Neural cell (in vitro differentiated cells): ENCODE measurements at regions not wholly inside any gene's neighbourhood (a gene's known extent, or its start where the extent isn't known, plus 50 kb on each side); places are given as distances from the start of the nearest gene placed in this dataset.

Experiments used
- H2AFZ ChIP-seq: fragments of 200-600, 300-800 bp; sonication (generic), shearing (Covaris generic); 2 replicates; pipeline ENCODE4 v1.6.0; 2014; ENCODE audit warnings: low read depth, mild to moderate bottlenecking, antibody characterized with exemption, low read length, moderate library complexity
- H3F3A ChIP-seq: fragments of 200-600 bp; shearing (Covaris generic); 2 replicates; pipeline ENCODE4 v1.6.1; 2016; ENCODE audit warnings: mild to moderate bottlenecking, moderate library complexity, mixed read lengths, antibody characterized with exemption, low read length; ENCODE audit not compliant: insufficient read depth, poor library complexity, severe bottlenecking
- H3K27ac ChIP-seq: fragments of 200-600, 300-800 bp; sonication (generic), shearing (Covaris generic); 2 replicates; pipeline ENCODE4 v1.5.1; 2014; ENCODE audit warnings: mild to moderate bottlenecking, low read length, moderate library complexity
- H3K27me3 ChIP-seq: fragments of 300-800, 200-600 bp; sonication (generic), shearing (Covaris generic); 2 replicates; pipeline ENCODE4 v1.6.0; 2014; ENCODE audit warnings: mild to moderate bottlenecking, low read depth, low read length, moderate library complexity; ENCODE audit not compliant: insufficient read depth
- H3K36me3 ChIP-seq: fragments of 300-800, 200-600 bp; sonication (generic), shearing (Covaris generic); 2 replicates; pipeline ENCODE4 v1.5.1; 2014; ENCODE audit warnings: mild to moderate bottlenecking, antibody characterized with exemption, low read length, moderate library complexity; ENCODE audit not compliant: insufficient read depth
- H3K4me2 ChIP-seq: fragments of 300-800, 200-600 bp; sonication (generic), shearing (Covaris generic); 2 replicates; pipeline ENCODE4 v1.6.0; 2014; ENCODE audit warnings: mild to moderate bottlenecking, low read length
- H3K4me3 ChIP-seq: fragments of 300-800, 200-600 bp; sonication (generic), shearing (Covaris generic); 2 replicates; pipeline ENCODE4 v1.5.1; 2014; ENCODE audit warnings: mild to moderate bottlenecking, low read length, moderate library complexity
- H3K79me2 ChIP-seq: fragments of 200-600 bp; shearing (Covaris generic); replicated peaks from 2 replicates; pipeline ENCODE4 v1.6.0; 2014; ENCODE audit warnings: mild to moderate bottlenecking, low read length, moderate library complexity; ENCODE audit not compliant: insufficient read depth
- H3K9ac ChIP-seq: fragments of 300-800, 200-600 bp; sonication (generic), shearing (Covaris generic); 2 replicates; pipeline ENCODE4 v1.6.1; 2016; ENCODE audit warnings: mild to moderate bottlenecking, low read length, mixed read lengths
- H3K9me2 ChIP-seq: fragments of 200-600 bp; shearing (Covaris generic); 2 replicates; pipeline ENCODE4 v1.6.1; 2016; ENCODE audit warnings: mild to moderate bottlenecking, low read length, mixed read lengths; ENCODE audit not compliant: insufficient read depth
- H3K9me3 ChIP-seq: fragments of 200-600, 300-800 bp; sonication (generic), shearing (Covaris generic); 2 replicates; pipeline ENCODE4 v1.6.1; 2016; ENCODE audit warnings: mild to moderate bottlenecking, mixed run types, low read length, moderate library complexity, mixed read lengths
- H4K20me1 ChIP-seq: fragments of 200-600 bp; shearing (Covaris generic); 2 replicates; pipeline ENCODE4 v1.6.1; 2016; ENCODE audit warnings: mild to moderate bottlenecking, mixed run types; ENCODE audit not compliant: insufficient read depth
- EP300 ChIP-seq: fragments of 450-650 bp; conservative IDR thresholded peaks from 2 replicates; pipeline ENCODE4 v1.6.1; 2014; ENCODE audit warnings: antibody characterized with exemption, mild to moderate bottlenecking, moderate library complexity; ENCODE audit not compliant: poor library complexity, severe bottlenecking
- EZH2 ChIP-seq: fragments of 200-600, 300-800 bp; shearing (Covaris generic), sonication (generic); IDR thresholded peaks from 2 replicates; pipeline ENCODE4 v1.6.1; 2014; ENCODE audit warnings: antibody characterized with exemption, low read length, borderline replicate concordance, mild to moderate bottlenecking; ENCODE audit not compliant: insufficient read depth, poor library complexity, severe bottlenecking
- MXI1 ChIP-seq: fragments of 450-650 bp; conservative IDR thresholded peaks from 2 replicates; pipeline ENCODE4 v1.6.1; 2014; ENCODE audit warnings: antibody characterized with exemption, mild to moderate bottlenecking; ENCODE audit not compliant: poor library complexity, severe bottlenecking
- POLR2AphosphoS5 ChIP-seq: IDR thresholded peaks from 2 replicates; pipeline ENCODE4 v1.6.1; 2012
- RAD21 ChIP-seq: fragments of 450-650 bp; conservative IDR thresholded peaks from 2 replicates; pipeline ENCODE4 v1.6.1; 2014; ENCODE audit warnings: antibody characterized with exemption, mild to moderate bottlenecking, moderate library complexity
- SMC3 ChIP-seq: fragments of 450-650 bp; conservative IDR thresholded peaks from 2 replicates; pipeline ENCODE4 v1.6.1; 2014; ENCODE audit warnings: antibody characterized with exemption, mild to moderate bottlenecking, moderate library complexity; ENCODE audit not compliant: poor library complexity
- TAF1 ChIP-seq: IDR thresholded peaks from 2 replicates; pipeline ENCODE4 v1.6.1; 2012; ENCODE audit warnings: low read depth
- TF ChIP-seq, protein P1 (sequence below): IDR thresholded peaks from 2 replicates; pipeline ENCODE4 v1.6.1; 2012; ENCODE audit warnings: borderline replicate concordance
- TF ChIP-seq, protein P2 (sequence below): fragments of 450-650 bp; IDR thresholded peaks from 2 replicates; pipeline ENCODE4 v1.5.1; 2014; ENCODE audit warnings: antibody characterized with exemption, mild to moderate bottlenecking, moderate library complexity; ENCODE audit not compliant: poor library complexity, severe bottlenecking

DNA sequence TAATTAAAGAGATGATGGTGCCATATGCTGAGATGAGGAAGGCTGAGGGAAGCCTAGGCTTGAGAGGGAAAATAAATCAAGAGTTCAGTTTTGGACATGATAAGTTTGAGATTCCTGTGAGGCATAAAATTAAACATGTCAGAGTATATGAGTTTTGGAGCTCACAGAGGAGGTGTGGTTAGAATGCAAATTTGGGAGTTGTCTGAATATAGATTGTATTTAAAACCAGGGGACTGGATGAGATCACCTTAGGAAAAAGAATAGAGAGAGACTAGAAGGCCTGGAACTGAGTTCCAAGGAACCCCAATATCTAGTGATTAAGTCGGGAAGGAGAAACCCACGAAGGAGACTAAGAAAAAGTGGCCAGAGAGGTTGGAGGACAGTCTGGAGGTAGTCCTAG is 65.5 kb downstream of the FRMPD3 start:
- no peaks in the 10 kb centered on the region for H3K27me3 ChIP-seq
- H3K36me3 ChIP-seq: no peaks in the 10 kb centered on the region
- H3K27ac ChIP-seq: no peak overlapping the region
- no peak for TF ChIP-seq TAF1
- TF ChIP-seq EZH2: no peak
- TF ChIP-seq POLR2AphosphoS5: no peak
- TF ChIP-seq RAD21: no peak
- TF ChIP-seq, protein P1, sequence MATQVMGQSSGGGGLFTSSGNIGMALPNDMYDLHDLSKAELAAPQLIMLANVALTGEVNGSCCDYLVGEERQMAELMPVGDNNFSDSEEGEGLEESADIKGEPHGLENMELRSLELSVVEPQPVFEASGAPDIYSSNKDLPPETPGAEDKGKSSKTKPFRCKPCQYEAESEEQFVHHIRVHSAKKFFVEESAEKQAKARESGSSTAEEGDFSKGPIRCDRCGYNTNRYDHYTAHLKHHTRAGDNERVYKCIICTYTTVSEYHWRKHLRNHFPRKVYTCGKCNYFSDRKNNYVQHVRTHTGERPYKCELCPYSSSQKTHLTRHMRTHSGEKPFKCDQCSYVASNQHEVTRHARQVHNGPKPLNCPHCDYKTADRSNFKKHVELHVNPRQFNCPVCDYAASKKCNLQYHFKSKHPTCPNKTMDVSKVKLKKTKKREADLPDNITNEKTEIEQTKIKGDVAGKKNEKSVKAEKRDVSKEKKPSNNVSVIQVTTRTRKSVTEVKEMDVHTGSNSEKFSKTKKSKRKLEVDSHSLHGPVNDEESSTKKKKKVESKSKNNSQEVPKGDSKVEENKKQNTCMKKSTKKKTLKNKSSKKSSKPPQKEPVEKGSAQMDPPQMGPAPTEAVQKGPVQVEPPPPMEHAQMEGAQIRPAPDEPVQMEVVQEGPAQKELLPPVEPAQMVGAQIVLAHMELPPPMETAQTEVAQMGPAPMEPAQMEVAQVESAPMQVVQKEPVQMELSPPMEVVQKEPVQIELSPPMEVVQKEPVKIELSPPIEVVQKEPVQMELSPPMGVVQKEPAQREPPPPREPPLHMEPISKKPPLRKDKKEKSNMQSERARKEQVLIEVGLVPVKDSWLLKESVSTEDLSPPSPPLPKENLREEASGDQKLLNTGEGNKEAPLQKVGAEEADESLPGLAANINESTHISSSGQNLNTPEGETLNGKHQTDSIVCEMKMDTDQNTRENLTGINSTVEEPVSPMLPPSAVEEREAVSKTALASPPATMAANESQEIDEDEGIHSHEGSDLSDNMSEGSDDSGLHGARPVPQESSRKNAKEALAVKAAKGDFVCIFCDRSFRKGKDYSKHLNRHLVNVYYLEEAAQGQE: no peak
- TF ChIP-seq, protein P2, sequence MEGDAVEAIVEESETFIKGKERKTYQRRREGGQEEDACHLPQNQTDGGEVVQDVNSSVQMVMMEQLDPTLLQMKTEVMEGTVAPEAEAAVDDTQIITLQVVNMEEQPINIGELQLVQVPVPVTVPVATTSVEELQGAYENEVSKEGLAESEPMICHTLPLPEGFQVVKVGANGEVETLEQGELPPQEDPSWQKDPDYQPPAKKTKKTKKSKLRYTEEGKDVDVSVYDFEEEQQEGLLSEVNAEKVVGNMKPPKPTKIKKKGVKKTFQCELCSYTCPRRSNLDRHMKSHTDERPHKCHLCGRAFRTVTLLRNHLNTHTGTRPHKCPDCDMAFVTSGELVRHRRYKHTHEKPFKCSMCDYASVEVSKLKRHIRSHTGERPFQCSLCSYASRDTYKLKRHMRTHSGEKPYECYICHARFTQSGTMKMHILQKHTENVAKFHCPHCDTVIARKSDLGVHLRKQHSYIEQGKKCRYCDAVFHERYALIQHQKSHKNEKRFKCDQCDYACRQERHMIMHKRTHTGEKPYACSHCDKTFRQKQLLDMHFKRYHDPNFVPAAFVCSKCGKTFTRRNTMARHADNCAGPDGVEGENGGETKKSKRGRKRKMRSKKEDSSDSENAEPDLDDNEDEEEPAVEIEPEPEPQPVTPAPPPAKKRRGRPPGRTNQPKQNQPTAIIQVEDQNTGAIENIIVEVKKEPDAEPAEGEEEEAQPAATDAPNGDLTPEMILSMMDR: no peak
- no peak for TF ChIP-seq SMC3
- no peak for TF ChIP-seq MXI1
- no peak for TF ChIP-seq EP300
- no peaks in the 10 kb centered on the region for H3K79me2 ChIP-seq
- H3K9ac ChIP-seq: no peak overlapping the region
- no peaks in the 10 kb centered on the region for H3F3A ChIP-seq
- no peak overlapping the region for H2AFZ ChIP-seq
- no peaks in the 10 kb centered on the region for H3K9me2 ChIP-seq
- H3K4me3 ChIP-seq: no peak overlapping the region
- no peak overlapping the region for H3K4me2 ChIP-seq
- no peaks in the 10 kb centered on the region for H3K9me3 ChIP-seq
- no peaks in the 10 kb centered on the region for H4K20me1 ChIP-seq

- Histone ChIP-seq H3K4me2 (no peak overlapping the region), H3K4me3 (no peak overlapping the region), H3K9me3 (no peaks in the 10 kb centered on the region), H2AFZ (no peak overlapping the region), H3K27ac (no peak overlapping the region), H3K9me2 (no peaks in the 10 kb centered on the region), H3K27me3 (no peaks in the 10 kb centered on the region), H3K36me3 (no peaks in the 10 kb centered on the region), H3K9ac (no peak overlapping the region), H3K79me2 (no peaks in the 10 kb centered on the region), H4K20me1 (no peaks in the 10 kb centered on the region), H3F3A (no peaks in the 10 kb centered on the region)
- TF ChIP-seq, protein P1: no peak
- TF ChIP-seq EP300 (no peak), POLR2AphosphoS5 (no peak), SMC3 (no peak), TAF1 (no peak), RAD21 (no peak), EZH2 (no peak)
- TF ChIP-seq, protein P2: no peak
Measured at GRCh38 chrX:107521877-107522586, 72.6 kb downstream of the FRMPD3 start.
